ENCODE measurements at regions not wholly inside any gene's neighbourhood (a gene's known extent, or its start where the extent isn't known, plus 50 kb on each side); places are given as distances from the start of the nearest gene placed in this dataset.

DNA sequence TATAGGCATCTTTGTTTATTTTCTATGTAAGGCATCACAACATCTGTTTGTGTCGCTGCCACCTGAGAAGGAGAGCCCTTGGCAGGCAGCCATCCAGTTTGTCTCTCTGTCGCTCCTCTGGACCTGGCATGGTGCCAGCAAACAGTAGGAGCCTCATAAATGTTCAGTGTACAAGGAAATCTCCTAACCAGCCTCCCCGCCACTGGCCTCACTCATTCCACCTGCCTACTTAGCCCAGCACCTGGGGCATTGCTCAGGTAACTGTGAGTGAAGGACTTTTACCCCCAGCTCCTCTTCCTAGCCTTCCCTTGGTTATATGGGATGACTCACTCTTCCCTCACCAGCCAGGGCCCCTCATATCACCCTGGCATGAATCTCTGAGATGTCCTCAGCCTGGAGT is 61.7 kb upstream of the NPTX2 start:
- Histone ChIP-seq H3K4me2 (ENCODE audit: low read length) (no peak overlapping the region), H3F3A (ENCODE audit: insufficient read depth, low read length, poor library complexity, severe bottlenecking) (no peaks in the 10 kb centered on the region), H3K4me3 (ENCODE audit: low read length) (no peak overlapping the region), H3K9me3 (ENCODE audit: low read length) (no peaks in the 10 kb centered on the region), H3K27me3 (ENCODE audit: insufficient read depth, low read depth, low read length) (no peaks in the 10 kb centered on the region), H3K9ac (ENCODE audit: low read length) (no peak overlapping the region), H3K9me2 (ENCODE audit: insufficient read depth, low read length) (no peaks in the 10 kb centered on the region), H2AFZ (ENCODE audit: low read depth, low read length) (no peak overlapping the region), H3K79me2 (replicated peaks; ENCODE audit: insufficient read depth, low read length) (no peaks in the 10 kb centered on the region), H3K36me3 (ENCODE audit: insufficient read depth, low read length) (no peaks in the 10 kb centered on the region), H3K27ac (ENCODE audit: low read length) (no peak overlapping the region), H4K20me1 (ENCODE audit: insufficient read depth) (no peaks in the 10 kb centered on the region)
- TF ChIP-seq EZH2 (IDR thresholded peaks at IDR 0.05; ENCODE audit: borderline replicate concordance, insufficient read depth, low read length, poor library complexity, severe bottlenecking) (no peak), RAD21 (conservative IDR thresholded peaks at IDR 0.05) (no peak), MXI1 (conservative IDR thresholded peaks at IDR 0.05; ENCODE audit: poor library complexity, severe bottlenecking) (no peak), TAF1 (IDR thresholded peaks at IDR 0.05; ENCODE audit: low read depth) (no peak), POLR2AphosphoS5 (IDR thresholded peaks at IDR 0.05) (no peak)
- TF ChIP-seq, protein P1, sequence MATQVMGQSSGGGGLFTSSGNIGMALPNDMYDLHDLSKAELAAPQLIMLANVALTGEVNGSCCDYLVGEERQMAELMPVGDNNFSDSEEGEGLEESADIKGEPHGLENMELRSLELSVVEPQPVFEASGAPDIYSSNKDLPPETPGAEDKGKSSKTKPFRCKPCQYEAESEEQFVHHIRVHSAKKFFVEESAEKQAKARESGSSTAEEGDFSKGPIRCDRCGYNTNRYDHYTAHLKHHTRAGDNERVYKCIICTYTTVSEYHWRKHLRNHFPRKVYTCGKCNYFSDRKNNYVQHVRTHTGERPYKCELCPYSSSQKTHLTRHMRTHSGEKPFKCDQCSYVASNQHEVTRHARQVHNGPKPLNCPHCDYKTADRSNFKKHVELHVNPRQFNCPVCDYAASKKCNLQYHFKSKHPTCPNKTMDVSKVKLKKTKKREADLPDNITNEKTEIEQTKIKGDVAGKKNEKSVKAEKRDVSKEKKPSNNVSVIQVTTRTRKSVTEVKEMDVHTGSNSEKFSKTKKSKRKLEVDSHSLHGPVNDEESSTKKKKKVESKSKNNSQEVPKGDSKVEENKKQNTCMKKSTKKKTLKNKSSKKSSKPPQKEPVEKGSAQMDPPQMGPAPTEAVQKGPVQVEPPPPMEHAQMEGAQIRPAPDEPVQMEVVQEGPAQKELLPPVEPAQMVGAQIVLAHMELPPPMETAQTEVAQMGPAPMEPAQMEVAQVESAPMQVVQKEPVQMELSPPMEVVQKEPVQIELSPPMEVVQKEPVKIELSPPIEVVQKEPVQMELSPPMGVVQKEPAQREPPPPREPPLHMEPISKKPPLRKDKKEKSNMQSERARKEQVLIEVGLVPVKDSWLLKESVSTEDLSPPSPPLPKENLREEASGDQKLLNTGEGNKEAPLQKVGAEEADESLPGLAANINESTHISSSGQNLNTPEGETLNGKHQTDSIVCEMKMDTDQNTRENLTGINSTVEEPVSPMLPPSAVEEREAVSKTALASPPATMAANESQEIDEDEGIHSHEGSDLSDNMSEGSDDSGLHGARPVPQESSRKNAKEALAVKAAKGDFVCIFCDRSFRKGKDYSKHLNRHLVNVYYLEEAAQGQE (IDR thresholded peaks at IDR 0.05; ENCODE audit: borderline replicate concordance) = no peak
- TF ChIP-seq, protein P2, sequence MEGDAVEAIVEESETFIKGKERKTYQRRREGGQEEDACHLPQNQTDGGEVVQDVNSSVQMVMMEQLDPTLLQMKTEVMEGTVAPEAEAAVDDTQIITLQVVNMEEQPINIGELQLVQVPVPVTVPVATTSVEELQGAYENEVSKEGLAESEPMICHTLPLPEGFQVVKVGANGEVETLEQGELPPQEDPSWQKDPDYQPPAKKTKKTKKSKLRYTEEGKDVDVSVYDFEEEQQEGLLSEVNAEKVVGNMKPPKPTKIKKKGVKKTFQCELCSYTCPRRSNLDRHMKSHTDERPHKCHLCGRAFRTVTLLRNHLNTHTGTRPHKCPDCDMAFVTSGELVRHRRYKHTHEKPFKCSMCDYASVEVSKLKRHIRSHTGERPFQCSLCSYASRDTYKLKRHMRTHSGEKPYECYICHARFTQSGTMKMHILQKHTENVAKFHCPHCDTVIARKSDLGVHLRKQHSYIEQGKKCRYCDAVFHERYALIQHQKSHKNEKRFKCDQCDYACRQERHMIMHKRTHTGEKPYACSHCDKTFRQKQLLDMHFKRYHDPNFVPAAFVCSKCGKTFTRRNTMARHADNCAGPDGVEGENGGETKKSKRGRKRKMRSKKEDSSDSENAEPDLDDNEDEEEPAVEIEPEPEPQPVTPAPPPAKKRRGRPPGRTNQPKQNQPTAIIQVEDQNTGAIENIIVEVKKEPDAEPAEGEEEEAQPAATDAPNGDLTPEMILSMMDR (IDR thresholded peaks at IDR 0.05; ENCODE audit: poor library complexity, severe bottlenecking) = no peak

DNA sequence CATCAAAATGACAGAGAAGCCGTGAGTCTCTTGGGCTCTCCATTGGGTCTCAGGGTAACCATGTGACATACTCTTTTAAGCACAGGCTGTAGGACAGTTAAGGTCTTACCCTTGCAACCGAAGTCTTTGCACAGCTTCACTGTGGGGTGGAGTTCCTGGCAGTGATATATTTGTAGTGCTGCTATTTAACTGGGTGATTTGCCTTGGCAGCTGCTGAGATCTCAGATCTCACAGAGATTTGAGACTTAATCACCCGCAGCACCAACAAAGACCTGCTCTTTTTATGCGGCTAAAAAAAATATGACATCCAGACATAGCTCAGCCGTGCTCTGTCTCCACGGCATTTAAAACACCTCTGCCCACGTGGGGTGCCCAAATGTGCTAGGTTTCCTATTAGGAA is 63.4 kb upstream of the NPTX2 start:
- no peak overlapping the region for H3K27ac ChIP-seq (ENCODE audit: low read length)
- H4K20me1 ChIP-seq (ENCODE audit: insufficient read depth) = no peaks in the 10 kb centered on the region
- no peak overlapping the region for H3K9ac ChIP-seq (ENCODE audit: low read length)
- H3K36me3 ChIP-seq (ENCODE audit: insufficient read depth, low read length) = no peaks in the 10 kb centered on the region
- H3K79me2 ChIP-seq (replicated peaks; ENCODE audit: insufficient read depth, low read length) = no peaks in the 10 kb centered on the region
- H3K27me3 ChIP-seq (ENCODE audit: insufficient read depth, low read depth, low read length) = no peaks in the 10 kb centered on the region
- H2AFZ ChIP-seq (ENCODE audit: low read depth, low read length) = no peak overlapping the region
- H3K9me2 ChIP-seq (ENCODE audit: insufficient read depth, low read length) = no peaks in the 10 kb centered on the region
- H3K4me3 ChIP-seq (ENCODE audit: low read length) = no peak overlapping the region
- H3F3A ChIP-seq (ENCODE audit: insufficient read depth, low read length, poor library complexity, severe bottlenecking) = no peaks in the 10 kb centered on the region
- H3K9me3 ChIP-seq (ENCODE audit: low read length) = no peaks in the 10 kb centered on the region
- H3K4me2 ChIP-seq (ENCODE audit: low read length) = no peak overlapping the region
- no peak for TF ChIP-seq SMC3 (conservative IDR thresholded peaks at IDR 0.05; ENCODE audit: poor library complexity)
- no peak for TF ChIP-seq RAD21 (conservative IDR thresholded peaks at IDR 0.05)
- no peak for TF ChIP-seq MXI1 (conservative IDR thresholded peaks at IDR 0.05; ENCODE audit: poor library complexity, severe bottlenecking)
- no peak for TF ChIP-seq EZH2 (IDR thresholded peaks at IDR 0.05; ENCODE audit: borderline replicate concordance, insufficient read depth, low read length, poor library complexity, severe bottlenecking)
- TF ChIP-seq EP300 (conservative IDR thresholded peaks at IDR 0.05; ENCODE audit: poor library complexity, severe bottlenecking) = no peak
- TF ChIP-seq, protein P2 (IDR thresholded peaks at IDR 0.05; ENCODE audit: poor library complexity, severe bottlenecking) = no peak
- no peak for TF ChIP-seq TAF1 (IDR thresholded peaks at IDR 0.05; ENCODE audit: low read depth)
- no peak for TF ChIP-seq POLR2AphosphoS5 (IDR thresholded peaks at IDR 0.05)
- TF ChIP-seq, protein P1 (IDR thresholded peaks at IDR 0.05; ENCODE audit: borderline replicate concordance) = no peak
